OCI-LY3 (cell line): ENCODE measurements at regions not wholly inside any gene's neighbourhood (a gene's known extent, or its start where the extent isn't known, plus 50 kb on each side); places are given as distances from the start of the nearest gene placed in this dataset.

ENCODE experiments used
- H2AFZ ChIP-seq: fragments of 200-600, 300-600 bp; shearing (Covaris generic); 2 replicates; pipeline ENCODE4 v1.6.0; 2014; ENCODE audit warnings: antibody characterized with exemption, low read depth, low read length
- H3K27ac ChIP-seq: fragments of 200-600, 300-600 bp; sonication (generic); 2 replicates; pipeline ENCODE4 v1.5.1; 2014; ENCODE audit warnings: mild to moderate bottlenecking, low read length, moderate library complexity, mixed read lengths
- H3K27me3 ChIP-seq: fragments of 200-600, 300-600 bp; sonication (generic); 2 replicates; pipeline ENCODE4 v1.6.1; 2014; ENCODE audit warnings: low read depth, low read length, mixed read lengths
- H3K36me3 ChIP-seq: fragments of 200-600, 300-600 bp; sonication (generic); replicated peaks from 2 replicates; pipeline ENCODE3; 2014; ENCODE audit warnings: low read depth, low read length, mixed read lengths
- H3K4me1 ChIP-seq: fragments of 300-600, 200-600 bp; sonication (generic); 2 replicates; pipeline ENCODE4 v1.6.1; 2014; ENCODE audit warnings: low read length, mixed read lengths
- H3K4me2 ChIP-seq: fragments of 200-600, 300-600 bp; sonication (generic); 2 replicates; pipeline ENCODE4 v1.6.1; 2014; ENCODE audit warnings: low read length, mixed read lengths
- H3K4me3 ChIP-seq: fragments of 300-600, 200-600 bp; sonication (generic); 2 replicates; pipeline ENCODE4 v1.5.1; 2014; ENCODE audit warnings: antibody characterized with exemption, mild to moderate bottlenecking, low read length, moderate library complexity
- H3K79me2 ChIP-seq: fragments of 300-600, 200-600 bp; shearing (Covaris generic); 2 replicates; pipeline ENCODE4 v1.6.1; 2014; ENCODE audit warnings: mild to moderate bottlenecking, low read length, mixed read lengths
- H3K9ac ChIP-seq: fragments of 300-600, 200-600 bp; shearing (Covaris generic); 2 replicates; pipeline ENCODE4 v1.6.0; 2014; ENCODE audit warnings: mild to moderate bottlenecking, low read length, moderate library complexity
- H3K9me3 ChIP-seq: fragments of 200-600, 300-600 bp; shearing (Covaris generic); 2 replicates; pipeline ENCODE4 v1.6.1; 2014; ENCODE audit warnings: low read length, mixed read lengths; ENCODE audit not compliant: insufficient read depth
- H4K20me1 ChIP-seq: fragments of 200-600, 300-600 bp; sonication (generic); 2 replicates; pipeline ENCODE4 v1.6.1; 2016; ENCODE audit warnings: low read length, mixed read lengths; ENCODE audit not compliant: insufficient read depth
- EZH2phosphoT487 ChIP-seq: fragments of 200-600 bp; shearing (Covaris generic); IDR thresholded peaks from 2 replicates; pipeline ENCODE4 v1.6.1; 2018; ENCODE audit warnings: antibody characterized with exemption, mixed run types, low read depth
- TF ChIP-seq, protein P1 (sequence below): fragments of 200-600, 300-600 bp; sonication (generic); IDR thresholded peaks from 2 replicates; pipeline ENCODE4 v1.5.1; 2014; ENCODE audit warnings: antibody characterized with exemption, low read length, low read depth

DNA sequence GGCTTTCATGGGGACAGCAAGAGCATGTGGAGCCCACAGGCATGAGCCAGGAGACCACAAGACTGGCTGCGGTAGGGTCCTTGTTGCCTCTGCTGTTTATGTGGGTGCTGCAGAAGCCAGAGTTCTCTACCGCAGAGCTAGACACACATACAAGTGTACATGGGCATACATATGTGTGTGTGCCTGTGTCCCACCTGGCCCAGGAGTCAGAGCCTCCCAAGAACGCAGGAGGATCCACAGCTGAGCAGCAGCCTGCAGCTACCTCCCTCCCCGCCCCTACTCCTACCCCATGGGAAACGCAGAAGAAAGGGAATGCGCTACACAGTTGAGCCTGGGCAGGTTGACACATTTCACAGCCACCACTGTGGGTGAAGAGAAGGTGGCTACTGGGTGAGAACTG lies 438.1 kb upstream of the SMIM21 start:
- Histone ChIP-seq H3K9ac (no peak overlapping the region), H3K4me2 (no peak overlapping the region), H3K79me2 (no peaks in the 10 kb centered on the region), H3K36me3 (no peaks in the 10 kb centered on the region), H3K4me1 (no peaks in the 10 kb centered on the region), H2AFZ (no peak overlapping the region), H4K20me1 (no peaks in the 10 kb centered on the region; the same call in 1 of the 2 replicates), H3K27ac (no peak overlapping the region), H3K27me3 (no peaks in the 10 kb centered on the region; the same call in 1 of the 2 replicates), H3K4me3 (no peak overlapping the region), H3K9me3 (no peaks in the 10 kb centered on the region; the same call in 1 of the 2 replicates)
- TF ChIP-seq, protein P1, sequence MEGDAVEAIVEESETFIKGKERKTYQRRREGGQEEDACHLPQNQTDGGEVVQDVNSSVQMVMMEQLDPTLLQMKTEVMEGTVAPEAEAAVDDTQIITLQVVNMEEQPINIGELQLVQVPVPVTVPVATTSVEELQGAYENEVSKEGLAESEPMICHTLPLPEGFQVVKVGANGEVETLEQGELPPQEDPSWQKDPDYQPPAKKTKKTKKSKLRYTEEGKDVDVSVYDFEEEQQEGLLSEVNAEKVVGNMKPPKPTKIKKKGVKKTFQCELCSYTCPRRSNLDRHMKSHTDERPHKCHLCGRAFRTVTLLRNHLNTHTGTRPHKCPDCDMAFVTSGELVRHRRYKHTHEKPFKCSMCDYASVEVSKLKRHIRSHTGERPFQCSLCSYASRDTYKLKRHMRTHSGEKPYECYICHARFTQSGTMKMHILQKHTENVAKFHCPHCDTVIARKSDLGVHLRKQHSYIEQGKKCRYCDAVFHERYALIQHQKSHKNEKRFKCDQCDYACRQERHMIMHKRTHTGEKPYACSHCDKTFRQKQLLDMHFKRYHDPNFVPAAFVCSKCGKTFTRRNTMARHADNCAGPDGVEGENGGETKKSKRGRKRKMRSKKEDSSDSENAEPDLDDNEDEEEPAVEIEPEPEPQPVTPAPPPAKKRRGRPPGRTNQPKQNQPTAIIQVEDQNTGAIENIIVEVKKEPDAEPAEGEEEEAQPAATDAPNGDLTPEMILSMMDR, result no peak
- no peak for TF ChIP-seq EZH2phosphoT487

DNA sequence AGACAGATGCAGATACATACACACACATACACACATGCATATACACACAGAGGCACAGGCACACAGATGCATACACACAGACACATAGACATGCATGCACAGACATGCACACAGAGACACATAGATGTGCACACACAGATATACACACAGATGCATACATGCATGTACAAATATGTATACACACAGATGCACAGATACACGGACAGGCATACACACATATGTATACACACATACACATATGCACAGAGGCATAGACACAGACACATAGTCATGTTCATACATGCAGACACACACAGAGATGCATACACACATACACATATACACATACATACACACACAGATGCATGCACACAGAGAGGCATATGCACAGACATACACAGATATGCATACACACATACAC lies 437.3 kb upstream of the SMIM21 start:
- Histone ChIP-seq H3K9me3 (no peaks in the 10 kb centered on the region; the same call in 1 of the 2 replicates), H3K36me3 (no peaks in the 10 kb centered on the region), H3K27me3 (no peaks in the 10 kb centered on the region; the same call in 1 of the 2 replicates), H3K27ac (no peak overlapping the region), H3K9ac (no peak overlapping the region), H3K79me2 (no peaks in the 10 kb centered on the region), H3K4me3 (no peak overlapping the region), H4K20me1 (no peaks in the 10 kb centered on the region; the same call in 1 of the 2 replicates), H3K4me2 (no peak overlapping the region), H2AFZ (no peak overlapping the region), H3K4me1 (no peaks in the 10 kb centered on the region)
- TF ChIP-seq, protein P1, result no peak
- no peak for TF ChIP-seq EZH2phosphoT487

DNA sequence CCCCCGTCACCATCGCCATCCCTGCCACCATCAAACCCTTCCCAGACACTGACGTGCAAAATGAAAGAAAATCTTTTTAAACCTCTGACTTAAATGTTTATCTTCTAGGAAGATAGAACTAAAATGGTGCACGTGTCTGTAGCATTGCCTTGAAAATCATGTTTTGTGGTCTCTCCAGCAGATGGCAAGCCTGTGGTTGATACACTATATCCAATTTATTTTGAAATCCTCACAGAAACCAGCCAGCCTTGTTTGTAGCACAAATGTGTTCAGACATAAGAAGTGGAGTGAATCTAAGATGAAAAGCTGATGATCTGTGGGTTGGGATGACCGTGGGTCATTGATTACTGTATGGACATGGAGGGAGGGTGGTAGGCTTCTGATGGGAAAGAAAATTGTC lies 436.2 kb upstream of the SMIM21 start:
- Histone ChIP-seq H2AFZ (no peak overlapping the region), H4K20me1 (no peaks in the 10 kb centered on the region; the same call in 1 of the 2 replicates), H3K27ac (no peak overlapping the region), H3K9ac (no peak overlapping the region), H3K27me3 (no peaks in the 10 kb centered on the region; the same call in 1 of the 2 replicates), H3K4me3 (no peak overlapping the region), H3K36me3 (no peaks in the 10 kb centered on the region), H3K9me3 (no peaks in the 10 kb centered on the region; the same call in 1 of the 2 replicates), H3K4me2 (no peak overlapping the region), H3K79me2 (no peaks in the 10 kb centered on the region), H3K4me1 (no peaks in the 10 kb centered on the region)
- no peak for TF ChIP-seq EZH2phosphoT487
- TF ChIP-seq, protein P1, result no peak

DNA sequence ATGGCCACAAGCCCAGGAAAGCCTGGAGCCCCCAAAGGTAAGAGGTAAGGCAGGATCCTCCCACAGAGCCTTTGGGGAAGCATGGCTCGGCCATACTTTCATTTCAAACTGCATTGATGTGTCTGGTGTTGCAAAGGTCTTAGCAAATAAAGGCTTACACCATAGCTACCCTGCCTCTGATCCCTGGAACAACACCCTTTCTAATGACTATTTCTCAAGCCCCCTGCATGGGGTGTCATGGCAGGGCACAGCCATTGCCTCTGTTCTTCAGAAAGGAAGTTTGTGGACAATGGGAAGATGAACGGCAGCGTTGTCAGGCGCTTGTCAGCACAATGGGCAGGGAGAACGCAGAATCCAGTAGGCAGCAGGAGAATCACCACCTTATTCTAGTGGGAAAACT lies 435.0 kb upstream of the SMIM21 start:
- H3K27me3 ChIP-seq, result no peaks in the 10 kb centered on the region; the same call in 1 of the 2 replicates
- H3K9me3 ChIP-seq, result no peaks in the 10 kb centered on the region; the same call in 1 of the 2 replicates
- no peaks in the 10 kb centered on the region for H3K79me2 ChIP-seq
- TF ChIP-seq, protein P1, result no peak
- no peak for TF ChIP-seq EZH2phosphoT487
- H3K27ac ChIP-seq, result no peak overlapping the region
- no peak overlapping the region for H3K4me2 ChIP-seq
- H3K36me3 ChIP-seq, result no peaks in the 10 kb centered on the region
- H3K4me3 ChIP-seq, result no peak overlapping the region
- no peaks in the 10 kb centered on the region for H3K4me1 ChIP-seq
- H4K20me1 ChIP-seq, result no peaks in the 10 kb centered on the region; the same call in 1 of the 2 replicates
- no peak overlapping the region for H3K9ac ChIP-seq
- H2AFZ ChIP-seq, result no peak overlapping the region
